ENCODE measurements at regions not wholly inside any gene's neighbourhood (a gene's known extent, or its start where the extent isn't known, plus 50 kb on each side); places are given as distances from the start of the nearest gene placed in this dataset.

GRCh38 chr1:187961895-187962294 is 1133.1 kb downstream of the PLA2G4A start:
- DNase-seq = no peak
- Histone ChIP-seq H3K4me1 (no peaks in the 10 kb centered on the region), H3K27me3 (ENCODE audit: low read depth) (no peaks in the 10 kb centered on the region), H3K27ac (replicated peaks) (no peak overlapping the region), H3K36me3 (no peaks in the 10 kb centered on the region), H3K9me3 (replicated peaks) (no peaks in the 10 kb centered on the region), H3K4me3 (no peak overlapping the region)
- TF ChIP-seq, protein P1, sequence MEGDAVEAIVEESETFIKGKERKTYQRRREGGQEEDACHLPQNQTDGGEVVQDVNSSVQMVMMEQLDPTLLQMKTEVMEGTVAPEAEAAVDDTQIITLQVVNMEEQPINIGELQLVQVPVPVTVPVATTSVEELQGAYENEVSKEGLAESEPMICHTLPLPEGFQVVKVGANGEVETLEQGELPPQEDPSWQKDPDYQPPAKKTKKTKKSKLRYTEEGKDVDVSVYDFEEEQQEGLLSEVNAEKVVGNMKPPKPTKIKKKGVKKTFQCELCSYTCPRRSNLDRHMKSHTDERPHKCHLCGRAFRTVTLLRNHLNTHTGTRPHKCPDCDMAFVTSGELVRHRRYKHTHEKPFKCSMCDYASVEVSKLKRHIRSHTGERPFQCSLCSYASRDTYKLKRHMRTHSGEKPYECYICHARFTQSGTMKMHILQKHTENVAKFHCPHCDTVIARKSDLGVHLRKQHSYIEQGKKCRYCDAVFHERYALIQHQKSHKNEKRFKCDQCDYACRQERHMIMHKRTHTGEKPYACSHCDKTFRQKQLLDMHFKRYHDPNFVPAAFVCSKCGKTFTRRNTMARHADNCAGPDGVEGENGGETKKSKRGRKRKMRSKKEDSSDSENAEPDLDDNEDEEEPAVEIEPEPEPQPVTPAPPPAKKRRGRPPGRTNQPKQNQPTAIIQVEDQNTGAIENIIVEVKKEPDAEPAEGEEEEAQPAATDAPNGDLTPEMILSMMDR (IDR thresholded peaks at IDR 0.05; ENCODE audit: borderline replicate concordance) = no peak
- intact Hi-C loops (cut with micrococcal nuclease) = no loop called here

GRCh38 chr1:187971851-187972250 is 1143.1 kb downstream of the PLA2G4A start:
- intact Hi-C loops (cut with micrococcal nuclease) = no loop called here
- Histone ChIP-seq H3K27me3 (ENCODE audit: low read depth) (no peaks in the 10 kb centered on the region), H3K4me1 (no peaks in the 10 kb centered on the region), H3K36me3 (no peaks in the 10 kb centered on the region), H3K27ac (replicated peaks) (no peak overlapping the region), H3K4me3 (no peak overlapping the region), H3K9me3 (replicated peaks) (no peaks in the 10 kb centered on the region)
- TF ChIP-seq, protein P1 (IDR thresholded peaks at IDR 0.05; ENCODE audit: borderline replicate concordance) = no peak
- DNase-seq = no peak

- DNase-seq = no peak
- no peak overlapping the region for H3K27ac ChIP-seq (replicated peaks)
Observed at GRCh38 chr1:187977298-187977697, 1148.5 kb downstream of the PLA2G4A start.

GRCh38 chr1:187985145-187985896 is 1156.6 kb downstream of the PLA2G4A start:
- H3K27ac ChIP-seq (replicated peaks) = no peak overlapping the region
- TF ChIP-seq, protein P1 (IDR thresholded peaks at IDR 0.05; ENCODE audit: borderline replicate concordance) = no peak

More at GRCh38 chr1:187977298-187977697, 1148.5 kb downstream of the PLA2G4A start:
- intact Hi-C loops (cut with micrococcal nuclease) = no loop called here
- Histone ChIP-seq H3K27me3 (ENCODE audit: low read depth) (no peaks in the 10 kb centered on the region), H3K9me3 (replicated peaks) (peaks cover 9% of the 10 kb centered on the region), H3K4me1 (no peaks in the 10 kb centered on the region), H3K4me3 (no peak overlapping the region), H3K36me3 (no peaks in the 10 kb centered on the region)
- TF ChIP-seq, protein P1 (IDR thresholded peaks at IDR 0.05; ENCODE audit: borderline replicate concordance) = no peak

DNA sequence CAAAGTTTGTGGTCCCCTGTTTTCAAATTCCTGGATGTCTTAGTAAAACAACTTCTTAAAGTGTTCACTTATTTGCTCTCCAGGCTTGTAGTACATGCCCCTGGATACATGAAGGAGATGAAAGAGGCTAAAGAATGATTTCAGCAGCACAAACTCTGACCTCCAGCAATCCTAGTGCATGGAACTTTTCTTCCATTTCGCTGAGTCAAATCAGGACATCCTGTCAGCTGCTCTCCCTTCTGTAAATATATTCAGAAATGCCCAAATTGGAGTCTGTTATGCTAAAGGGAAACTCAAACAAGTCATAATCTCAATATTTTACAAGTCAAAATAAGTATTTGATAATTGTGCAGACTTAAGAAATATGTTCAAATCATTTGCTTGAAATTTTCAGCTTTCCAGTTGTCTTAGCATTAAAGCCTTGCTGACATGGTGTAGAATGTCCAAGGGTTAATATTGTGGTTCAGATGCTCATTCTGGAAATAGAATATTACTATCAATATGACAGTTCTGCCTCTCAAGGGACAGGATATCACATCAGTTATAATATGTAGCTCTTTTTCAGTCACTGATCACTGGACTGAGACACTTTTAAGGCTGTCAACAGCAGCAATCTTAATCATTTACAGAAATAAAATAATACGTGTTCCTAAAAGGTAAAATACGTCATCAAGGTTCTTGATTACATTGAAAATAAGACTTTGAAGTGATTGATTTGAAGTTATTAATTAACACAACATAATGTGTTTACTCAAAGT is 1157.3 kb downstream of the PLA2G4A start:
- TF ChIP-seq, protein P1 (IDR thresholded peaks at IDR 0.05; ENCODE audit: borderline replicate concordance) = no peak
- intact Hi-C loops (cut with micrococcal nuclease) = no loop called here
- Histone ChIP-seq H3K27ac (replicated peaks) (no peak overlapping the region), H3K4me3 (no peak overlapping the region), H3K36me3 (no peaks in the 10 kb centered on the region), H3K9me3 (replicated peaks) (peaks cover 3% of the 10 kb centered on the region), H3K27me3 (ENCODE audit: low read depth) (no peaks in the 10 kb centered on the region), H3K4me1 (no peaks in the 10 kb centered on the region)
- DNase-seq = no peak

More at GRCh38 chr1:187985145-187985896, 1156.6 kb downstream of the PLA2G4A start:
- peaks cover 6% of the 10 kb centered on the region for H3K9me3 ChIP-seq (replicated peaks)
- no peaks in the 10 kb centered on the region for H3K4me1 ChIP-seq
- H3K4me3 ChIP-seq = no peak overlapping the region
- intact Hi-C loops (cut with micrococcal nuclease) = no loop called here
- no peaks in the 10 kb centered on the region for H3K36me3 ChIP-seq
- no peaks in the 10 kb centered on the region for H3K27me3 ChIP-seq (ENCODE audit: low read depth)
- DNase-seq = no peak
